ENCODE measurements at regions not wholly inside any gene's neighbourhood (a gene's known extent, or its start where the extent isn't known, plus 50 kb on each side); places are given as distances from the start of the nearest gene placed in this dataset.

GRCh38 chr17:68749349-68750207, 148.4 kb upstream of the FAM20A start:
- TF ChIP-seq CTCF (IDR thresholded peaks at IDR 0.05) = no peak
- TF ChIP-seq POLR2A (IDR thresholded peaks at IDR 0.05) = no peak

All from transverse colon (tissue), 3 donors.